ENCODE measurements at regions not wholly inside any gene's neighbourhood (a gene's known extent, or its start where the extent isn't known, plus 50 kb on each side); places are given as distances from the start of the nearest gene placed in this dataset.

DNA sequence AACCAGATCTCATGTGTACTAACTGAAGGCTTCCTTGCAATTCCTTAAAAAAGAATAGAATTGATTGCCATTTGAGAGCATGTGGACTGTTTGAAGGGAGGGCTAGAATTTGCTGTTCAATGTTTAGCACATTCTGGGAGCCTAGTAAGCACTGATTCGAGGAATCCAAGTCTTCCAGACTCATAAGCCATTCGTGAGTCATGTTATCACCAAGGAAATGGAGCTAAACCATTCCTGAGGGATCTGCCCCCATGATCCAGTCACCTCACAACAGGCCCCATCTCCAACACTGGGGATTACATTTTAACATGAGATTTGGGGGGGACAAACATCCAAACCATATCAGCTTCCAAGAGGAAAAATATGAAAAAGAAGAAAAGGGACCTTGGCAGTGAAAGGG, 276.4 kb downstream of the KCNRG start:
- Histone ChIP-seq H4K8ac (replicated peaks; ENCODE audit: insufficient read length, low read depth, low read length) (no peak overlapping the region), H4K5ac (ENCODE audit: insufficient read length, low read depth, low read length) (no peak overlapping the region), H2AK5ac (ENCODE audit: insufficient read length, low read length) (no peak overlapping the region), H3K27me3 (ENCODE audit: insufficient read depth, low read length) (no peaks in the 10 kb centered on the region), H3K79me2 (ENCODE audit: insufficient read depth, low read length) (no peaks in the 10 kb centered on the region), H2AFZ (ENCODE audit: low read length) (no peak overlapping the region), H3K56ac (ENCODE audit: insufficient read length, low read depth, low read length) (no peak overlapping the region), H3K79me1 (ENCODE audit: insufficient read depth, low read depth, low read length, poor library complexity, severe bottlenecking) (no peaks in the 10 kb centered on the region), H3K27ac (ENCODE audit: insufficient read length, low read depth, low read length) (no peak overlapping the region), H3K9me3 (ENCODE audit: control insufficient read depth, low read depth, low read length) (no peaks in the 10 kb centered on the region), H3K4ac (ENCODE audit: low read depth, low read length) (no peak overlapping the region), H4K91ac (ENCODE audit: insufficient read length, low read depth, low read length) (no peak overlapping the region), H2BK15ac (ENCODE audit: low read depth, low read length) (no peak overlapping the region), H3K9ac (ENCODE audit: extremely low read depth, insufficient read length, low read length) (no peak overlapping the region), H3K14ac (ENCODE audit: insufficient read depth, low read length) (no peak overlapping the region), H3K23ac (ENCODE audit: insufficient read length, low read depth, low read length) (no peak overlapping the region), H3K23me2 (ENCODE audit: insufficient read length, low read depth, low read length, poor library complexity, severe bottlenecking) (no peaks in the 10 kb centered on the region), H2BK12ac (ENCODE audit: insufficient read length, low read depth, low read length) (no peak overlapping the region), H3K4me2 (ENCODE audit: insufficient read depth, insufficient read length, low read length) (no peak overlapping the region), H3K18ac (ENCODE audit: insufficient read length, low read depth, low read length) (no peak overlapping the region), H2BK120ac (ENCODE audit: low read depth, low read length, poor library complexity, severe bottlenecking) (no peak overlapping the region), H3K4me1 (ENCODE audit: insufficient read depth, low read length) (no peaks in the 10 kb centered on the region), H2BK20ac (ENCODE audit: low read depth, low read length, poor library complexity, severe bottlenecking) (no peak overlapping the region), H2BK5ac (ENCODE audit: insufficient read length, low read length) (no peak overlapping the region), H3T11ph (ENCODE audit: low read length) (no peak overlapping the region), H4K20me1 (ENCODE audit: control insufficient read depth, insufficient read depth, insufficient read length) (no peaks in the 10 kb centered on the region)
- TF ChIP-seq, protein P1, sequence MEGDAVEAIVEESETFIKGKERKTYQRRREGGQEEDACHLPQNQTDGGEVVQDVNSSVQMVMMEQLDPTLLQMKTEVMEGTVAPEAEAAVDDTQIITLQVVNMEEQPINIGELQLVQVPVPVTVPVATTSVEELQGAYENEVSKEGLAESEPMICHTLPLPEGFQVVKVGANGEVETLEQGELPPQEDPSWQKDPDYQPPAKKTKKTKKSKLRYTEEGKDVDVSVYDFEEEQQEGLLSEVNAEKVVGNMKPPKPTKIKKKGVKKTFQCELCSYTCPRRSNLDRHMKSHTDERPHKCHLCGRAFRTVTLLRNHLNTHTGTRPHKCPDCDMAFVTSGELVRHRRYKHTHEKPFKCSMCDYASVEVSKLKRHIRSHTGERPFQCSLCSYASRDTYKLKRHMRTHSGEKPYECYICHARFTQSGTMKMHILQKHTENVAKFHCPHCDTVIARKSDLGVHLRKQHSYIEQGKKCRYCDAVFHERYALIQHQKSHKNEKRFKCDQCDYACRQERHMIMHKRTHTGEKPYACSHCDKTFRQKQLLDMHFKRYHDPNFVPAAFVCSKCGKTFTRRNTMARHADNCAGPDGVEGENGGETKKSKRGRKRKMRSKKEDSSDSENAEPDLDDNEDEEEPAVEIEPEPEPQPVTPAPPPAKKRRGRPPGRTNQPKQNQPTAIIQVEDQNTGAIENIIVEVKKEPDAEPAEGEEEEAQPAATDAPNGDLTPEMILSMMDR (conservative IDR thresholded peaks at IDR 0.05) = no peak
- no peak for DNase-seq
- Mint-ChIP-seq H3K36me3 (ENCODE audit: insufficient read depth in 1 of 3, low read depth in 3 of 3) (peaks cover 0 to 12% (median 3%) of the 10 kb centered on the region in 3 experiments; a peak in 4 of 7 replicates), H3K9me3 (peaks cover 0 to 11% of the 10 kb centered on the region in 2 experiments; a peak in 2 of 5 replicates), H3K27me3 (ENCODE audit: low read depth) (no peaks in the 10 kb centered on the region; the same call in 1 of the 2 replicates), H3K4me3 (no peak overlapping the region), H3K4me1 (peaks cover 6 to 14% of the 10 kb centered on the region in 2 experiments), H3K27ac (no peak overlapping the region)
- WGBS (ENCODE audit: extremely low coverage, insufficient read length, low lambda C conversion rate) = no CpG with 5 or more reads among the region's 2 CpGs

Measured in H9 (cell line).